ENCODE measurements at regions not wholly inside any gene's neighbourhood (a gene's known extent, or its start where the extent isn't known, plus 50 kb on each side); places are given as distances from the start of the nearest gene placed in this dataset.

GRCh38 chr2:167411367-167411766 lies 523.1 kb downstream of the XIRP2 start:
- no peak for TF ChIP-seq POLR2A (IDR thresholded peaks at IDR 0.05)
- no peak for TF ChIP-seq CTCF (IDR thresholded peaks at IDR 0.05)
- no peak for TF ChIP-seq EP300 (IDR thresholded peaks at IDR 0.05; ENCODE audit: low read depth)

Measured in transverse colon (tissue), 3 donors.